ENCODE measurements at regions not wholly inside any gene's neighbourhood (a gene's known extent, or its start where the extent isn't known, plus 50 kb on each side); places are given as distances from the start of the nearest gene placed in this dataset.

DNA sequence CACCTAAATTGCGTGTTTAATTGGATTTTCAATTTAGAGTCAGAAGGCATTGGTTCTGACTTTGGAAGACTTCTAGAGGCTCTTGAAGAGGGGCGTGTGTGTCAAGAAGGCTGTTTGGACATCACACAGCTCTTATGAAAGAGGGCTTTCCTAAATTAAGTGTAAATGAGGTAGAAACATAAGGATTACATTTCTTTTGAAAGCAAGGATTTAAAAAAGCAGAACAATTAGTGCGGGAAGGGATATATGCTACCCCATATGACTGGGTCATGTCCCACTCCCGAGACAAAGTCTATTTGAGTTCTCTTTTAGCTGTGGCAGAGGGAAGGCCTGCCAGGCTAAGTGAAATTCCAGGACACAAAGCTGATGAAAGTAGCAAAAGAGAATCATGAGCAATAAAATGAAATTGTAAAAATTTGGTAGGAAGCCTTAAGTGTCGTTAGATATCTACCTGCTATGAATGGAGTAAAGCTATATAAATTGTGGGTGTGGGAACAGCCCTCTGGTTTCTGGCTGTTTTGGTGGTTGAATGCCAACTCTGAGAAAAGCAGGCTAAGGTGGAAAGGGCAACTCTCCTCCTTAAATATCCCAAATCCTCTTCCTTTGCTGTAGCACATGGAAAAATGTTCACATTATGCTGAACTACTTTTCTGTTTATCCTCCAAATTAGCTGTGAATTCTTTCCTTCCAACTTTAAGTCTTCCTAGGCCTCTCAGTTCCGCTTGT, 100.6 kb upstream of the TSC22D2 start:
- no peaks in the 10 kb centered on the region for H4K20me1 ChIP-seq (ENCODE audit: low read depth, low read length)
- H3K4me2 ChIP-seq (ENCODE audit: low read depth, low read length, poor library complexity, severe bottlenecking) = no peak overlapping the region
- H3K9me2 ChIP-seq (replicated peaks; ENCODE audit: insufficient read depth, low read length) = no peaks in the 10 kb centered on the region
- no peaks in the 10 kb centered on the region for H3K9me3 ChIP-seq (ENCODE audit: insufficient read depth, low read length)
- H3K9ac ChIP-seq (ENCODE audit: low read length) = no peak overlapping the region
- no peak overlapping the region for H3K27ac ChIP-seq (ENCODE audit: low read depth, low read length)
- TF ChIP-seq, protein P1, sequence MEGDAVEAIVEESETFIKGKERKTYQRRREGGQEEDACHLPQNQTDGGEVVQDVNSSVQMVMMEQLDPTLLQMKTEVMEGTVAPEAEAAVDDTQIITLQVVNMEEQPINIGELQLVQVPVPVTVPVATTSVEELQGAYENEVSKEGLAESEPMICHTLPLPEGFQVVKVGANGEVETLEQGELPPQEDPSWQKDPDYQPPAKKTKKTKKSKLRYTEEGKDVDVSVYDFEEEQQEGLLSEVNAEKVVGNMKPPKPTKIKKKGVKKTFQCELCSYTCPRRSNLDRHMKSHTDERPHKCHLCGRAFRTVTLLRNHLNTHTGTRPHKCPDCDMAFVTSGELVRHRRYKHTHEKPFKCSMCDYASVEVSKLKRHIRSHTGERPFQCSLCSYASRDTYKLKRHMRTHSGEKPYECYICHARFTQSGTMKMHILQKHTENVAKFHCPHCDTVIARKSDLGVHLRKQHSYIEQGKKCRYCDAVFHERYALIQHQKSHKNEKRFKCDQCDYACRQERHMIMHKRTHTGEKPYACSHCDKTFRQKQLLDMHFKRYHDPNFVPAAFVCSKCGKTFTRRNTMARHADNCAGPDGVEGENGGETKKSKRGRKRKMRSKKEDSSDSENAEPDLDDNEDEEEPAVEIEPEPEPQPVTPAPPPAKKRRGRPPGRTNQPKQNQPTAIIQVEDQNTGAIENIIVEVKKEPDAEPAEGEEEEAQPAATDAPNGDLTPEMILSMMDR (IDR thresholded peaks at IDR 0.05; ENCODE audit: insufficient read depth, low read length, poor library complexity, severe bottlenecking) = no peak
- H3K27me3 ChIP-seq (ENCODE audit: low read length) = no peaks in the 10 kb centered on the region
- no peak overlapping the region for H3K4me3 ChIP-seq (ENCODE audit: insufficient read depth, low read length, poor library complexity, severe bottlenecking)
- H3F3A ChIP-seq (ENCODE audit: insufficient read depth) = no peaks in the 10 kb centered on the region
- H3K36me3 ChIP-seq (ENCODE audit: low read length) = no peaks in the 10 kb centered on the region
- no peaks in the 10 kb centered on the region for H3K79me2 ChIP-seq (ENCODE audit: insufficient read depth, low read length)
- no peak overlapping the region for H2AFZ ChIP-seq (ENCODE audit: low read depth, low read length, severe bottlenecking)

DNA sequence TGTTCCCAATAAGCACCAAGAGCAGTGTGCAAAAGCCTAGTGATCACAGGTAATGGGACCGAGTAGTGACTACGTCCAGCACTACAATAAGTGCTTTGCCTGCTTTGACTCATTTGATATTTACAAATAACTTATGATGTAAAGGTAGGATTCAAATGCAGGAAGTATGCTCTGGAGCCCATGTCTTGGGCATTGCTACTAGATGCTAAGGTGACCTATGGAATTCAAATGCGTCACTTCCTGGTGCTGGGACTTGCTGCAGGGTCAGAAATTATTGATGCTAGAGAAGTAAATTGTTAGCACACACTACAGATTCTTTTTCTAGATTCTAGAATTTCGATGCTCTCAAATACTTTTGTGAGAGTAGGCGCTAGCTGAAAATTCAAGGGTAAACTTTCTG, 101.2 kb upstream of the TSC22D2 start:
- Histone ChIP-seq H4K20me1 (ENCODE audit: low read depth, low read length) (no peaks in the 10 kb centered on the region), H3K36me3 (ENCODE audit: low read length) (no peaks in the 10 kb centered on the region), H3K4me2 (ENCODE audit: low read depth, low read length, poor library complexity, severe bottlenecking) (no peak overlapping the region), H3F3A (ENCODE audit: insufficient read depth) (no peaks in the 10 kb centered on the region), H3K9ac (ENCODE audit: low read length) (no peak overlapping the region), H3K4me3 (ENCODE audit: insufficient read depth, low read length, poor library complexity, severe bottlenecking) (no peak overlapping the region), H3K27me3 (ENCODE audit: low read length) (no peaks in the 10 kb centered on the region), H2AFZ (ENCODE audit: low read depth, low read length, severe bottlenecking) (no peak overlapping the region), H3K9me2 (replicated peaks; ENCODE audit: insufficient read depth, low read length) (no peaks in the 10 kb centered on the region), H3K27ac (ENCODE audit: low read depth, low read length) (no peak overlapping the region), H3K79me2 (ENCODE audit: insufficient read depth, low read length) (no peaks in the 10 kb centered on the region), H3K9me3 (ENCODE audit: insufficient read depth, low read length) (no peaks in the 10 kb centered on the region)
- TF ChIP-seq, protein P1 (IDR thresholded peaks at IDR 0.05; ENCODE audit: insufficient read depth, low read length, poor library complexity, severe bottlenecking) = no peak
- TF ChIP-seq EZH2phosphoT487 (conservative IDR thresholded peaks at IDR 0.05; ENCODE audit: low read length) = no peak

- TF ChIP-seq, protein P1 (IDR thresholded peaks at IDR 0.05; ENCODE audit: insufficient read depth, low read length, poor library complexity, severe bottlenecking) = no peak
- no peak for TF ChIP-seq EZH2phosphoT487 (conservative IDR thresholded peaks at IDR 0.05; ENCODE audit: low read length)
- no peaks in the 10 kb centered on the region for H3F3A ChIP-seq (ENCODE audit: insufficient read depth)
- H3K27ac ChIP-seq (ENCODE audit: low read depth, low read length) = no peak overlapping the region
- no peaks in the 10 kb centered on the region for H3K27me3 ChIP-seq (ENCODE audit: low read length)
- H3K4me3 ChIP-seq (ENCODE audit: insufficient read depth, low read length, poor library complexity, severe bottlenecking) = no peak overlapping the region
- H3K9ac ChIP-seq (ENCODE audit: low read length) = no peak overlapping the region
- H3K36me3 ChIP-seq (ENCODE audit: low read length) = no peaks in the 10 kb centered on the region
- H3K4me2 ChIP-seq (ENCODE audit: low read depth, low read length, poor library complexity, severe bottlenecking) = no peak overlapping the region
- no peaks in the 10 kb centered on the region for H3K9me2 ChIP-seq (replicated peaks; ENCODE audit: insufficient read depth, low read length)
- H3K9me3 ChIP-seq (ENCODE audit: insufficient read depth, low read length) = no peaks in the 10 kb centered on the region
- H4K20me1 ChIP-seq (ENCODE audit: low read depth, low read length) = no peaks in the 10 kb centered on the region
- H2AFZ ChIP-seq (ENCODE audit: low read depth, low read length, severe bottlenecking) = no peak overlapping the region
- no peaks in the 10 kb centered on the region for H3K79me2 ChIP-seq (ENCODE audit: insufficient read depth, low read length)
Observed at GRCh38 chr3:150306083-150306482, 102.0 kb upstream of the TSC22D2 start.
